Stimulated activated CD4-positive, alpha-beta T cell treated with anti-CD3 and anti-CD28 coated beads, Interleukin-1b, Interleukin-23, amount 100 ng/mL, for 48 hours (primary cell): ENCODE measurements at regions not wholly inside any gene's neighbourhood (a gene's known extent, or its start where the extent isn't known, plus 50 kb on each side); places are given as distances from the start of the nearest gene placed in this dataset.

Source experiments
- DNase-seq: peaks from one replicate; pipeline ENCODE4 v3.0.0-alpha.2; 2020

GRCh38 chr14:22011253-22011642 is 337.6 kb upstream of the OR4E1 start:
- no peak for DNase-seq

- DNase-seq: no peak
Measured at GRCh38 chr14:22010545-22011252, 337.1 kb upstream of the OR4E1 start.

GRCh38 chr14:22008766-22009165 is 335.1 kb upstream of the OR4E1 start:
- no peak for DNase-seq

- DNase-seq: peak; percentile 17
Measured at GRCh38 chr14:22007784-22008412, 334.3 kb upstream of the OR4E1 start.

GRCh38 chr14:22007363-22007762 is 333.7 kb upstream of the OR4E1 start:
- DNase-seq: peak; percentile 22

GRCh38 chr14:22003461-22003860 is 329.8 kb upstream of the OR4E1 start:
- DNase-seq: peak; percentile 23

- peak; percentile 77 for DNase-seq
Measured at GRCh38 chr14:22002860-22003284, 329.3 kb upstream of the OR4E1 start.

GRCh38 chr14:21999402-21999801 is 325.8 kb upstream of the OR4E1 start:
- DNase-seq: peak; percentile 19

- peak; percentile 40 for DNase-seq
Measured at GRCh38 chr14:21997300-21997699, 323.7 kb upstream of the OR4E1 start.

- DNase-seq: no peak
Measured at GRCh38 chr14:21995332-21995731, 321.7 kb upstream of the OR4E1 start.

- DNase-seq: no peak
Measured at GRCh38 chr14:21993837-21994236, 320.2 kb upstream of the OR4E1 start.

GRCh38 chr14:21993070-21993469 is 319.5 kb upstream of the OR4E1 start:
- no peak for DNase-seq

- no peak for DNase-seq
Measured at GRCh38 chr14:21991130-21991529, 317.5 kb upstream of the OR4E1 start.

GRCh38 chr14:21990116-21990515 is 316.5 kb upstream of the OR4E1 start:
- no peak for DNase-seq

- no peak for DNase-seq
Measured at GRCh38 chr14:21989090-21989489, 315.5 kb upstream of the OR4E1 start.

GRCh38 chr14:21988413-21988812 is 314.8 kb upstream of the OR4E1 start:
- no peak for DNase-seq

GRCh38 chr14:21987937-21988336 is 314.3 kb upstream of the OR4E1 start:
- peak; percentile 27 for DNase-seq

GRCh38 chr14:21985081-21985480 is 311.5 kb upstream of the OR4E1 start:
- no peak for DNase-seq

GRCh38 chr14:21978999-21979314 is 305.3 kb upstream of the OR4E1 start:
- no peak for DNase-seq

- peak; percentile 49 for DNase-seq
Measured at GRCh38 chr14:21978184-21978998, 304.8 kb upstream of the OR4E1 start.

GRCh38 chr14:21974741-21975140 is 301.1 kb upstream of the OR4E1 start:
- no peak for DNase-seq

- DNase-seq: peak; percentile 68
Measured at GRCh38 chr14:21965042-21965441, 291.4 kb upstream of the OR4E1 start.

GRCh38 chr14:21964180-21964579 is 290.6 kb upstream of the OR4E1 start:
- DNase-seq: no peak

GRCh38 chr14:21960636-21961035 is 287.0 kb upstream of the OR4E1 start:
- no peak for DNase-seq
